PC-9 (cell line): ENCODE measurements at regions not wholly inside any gene's neighbourhood (a gene's known extent, or its start where the extent isn't known, plus 50 kb on each side); places are given as distances from the start of the nearest gene placed in this dataset.

ENCODE experiments used
- BruUV-seq: library from RNA; stranded (reverse); fragments of 400-500 nt; replicated peaks from 2 replicates; lab custom pipeline; 2021; lab: Mats Ljungman, UMichigan
- CTCF ChIA-PET: fragments of 300-600 bp; sonication (Branson Sonifier 250); formaldehyde crosslinking; loops from one replicate; lab custom pipeline; 2022; ENCODE audit warnings: antibody characterized with exemption; lab: Charles Lee
- POLR2A ChIA-PET: fragments of 300-600 bp; sonication (Branson Sonifier 250); formaldehyde crosslinking; loops from one replicate; lab custom pipeline; 2022; ENCODE audit warnings: antibody characterized with exemption; ENCODE audit not compliant: unreplicated experiment; lab: Charles Lee
- DNase-seq, 2 experiments: peaks; one replicate each; pipeline versions ENCODE4 v3.0.0 to v3.0.0-alpha.2; 2015 to 2022; ENCODE audit warnings: mixed read lengths in 1 of 2
- H2AFZ ChIP-seq: fragments of 200-600 bp; sonication (generic); 2 replicates; pipeline ENCODE4 v1.8.1; 2017; ENCODE audit warnings: antibody characterized with exemption
- H3F3A ChIP-seq: fragments of 200-600 bp; sonication (generic); 2 replicates; pipeline ENCODE4 v1.8.1; 2017; ENCODE audit warnings: antibody characterized with exemption, mild to moderate bottlenecking, low read depth; ENCODE audit not compliant: insufficient read depth
- H3K27ac ChIP-seq: fragments of 200-600 bp; sonication (generic); 2 replicates; pipeline ENCODE4 v1.6.1; 2016; ENCODE audit warnings: mixed run types
- H3K27me3 ChIP-seq: fragments of 200-600 bp; sonication (generic); 2 replicates; pipeline ENCODE4 v1.6.1; 2016; ENCODE audit warnings: low read depth, mixed run types; ENCODE audit not compliant: insufficient read depth
- H3K36me3 ChIP-seq: fragments of 200-600 bp; sonication (generic); 2 replicates; pipeline ENCODE4 v1.6.1; 2016; ENCODE audit warnings: low read depth, mixed run types
- H3K4me1 ChIP-seq: fragments of 200-600 bp; sonication (generic); replicated peaks from 2 replicates; pipeline ENCODE4 v1.6.1; 2016; ENCODE audit warnings: mixed run types; ENCODE audit not compliant: insufficient read depth
- H3K4me2 ChIP-seq: fragments of 200-600 bp; sonication (generic); 2 replicates; pipeline ENCODE4 v1.6.1; 2017; ENCODE audit warnings: mixed run types
- H3K4me3 ChIP-seq: fragments of 200-600 bp; sonication (generic); 2 replicates; pipeline ENCODE4 v1.6.1; 2016; ENCODE audit warnings: mixed run types
- H3K79me2 ChIP-seq: fragments of 200-600 bp; sonication (generic); 2 replicates; pipeline ENCODE4 v1.6.1; 2017; ENCODE audit warnings: low read depth, mixed run types
- H3K9me2 ChIP-seq: fragments of 200-600 bp; sonication (generic); 2 replicates; pipeline ENCODE4 v1.8.1; 2017; ENCODE audit warnings: mild to moderate bottlenecking; ENCODE audit not compliant: insufficient read depth
- H3K9me3 ChIP-seq: fragments of 200-600 bp; sonication (generic); 2 replicates; pipeline ENCODE4 v1.8.1; 2016; ENCODE audit warnings: low read depth; ENCODE audit not compliant: insufficient read depth
- H4K20me1 ChIP-seq: fragments of 200-600 bp; sonication (generic); 2 replicates; pipeline ENCODE4 v1.8.1; 2017; ENCODE audit not compliant: insufficient read depth
- CTCF ChIP-seq: fragments of 200-600 bp; sonication (generic); conservative IDR thresholded peaks from 2 replicates; pipeline ENCODE4 v1.6.1; 2017; ENCODE audit warnings: mixed run types, antibody characterized with exemption, mild to moderate bottlenecking, moderate library complexity
- EZH2 ChIP-seq: fragments of 200-600 bp; sonication (generic); IDR thresholded peaks from 2 replicates; pipeline ENCODE4 v1.8.0; 2017; ENCODE audit warnings: antibody characterized with exemption, low read depth
- intact Hi-C: fragments of 100-400 bp; cut with micrococcal nuclease; formaldehyde crosslinking; loops from one replicate; pipeline ENCODE4 v1.10.0; 2022; ENCODE audit not compliant: unreplicated experiment

DNA sequence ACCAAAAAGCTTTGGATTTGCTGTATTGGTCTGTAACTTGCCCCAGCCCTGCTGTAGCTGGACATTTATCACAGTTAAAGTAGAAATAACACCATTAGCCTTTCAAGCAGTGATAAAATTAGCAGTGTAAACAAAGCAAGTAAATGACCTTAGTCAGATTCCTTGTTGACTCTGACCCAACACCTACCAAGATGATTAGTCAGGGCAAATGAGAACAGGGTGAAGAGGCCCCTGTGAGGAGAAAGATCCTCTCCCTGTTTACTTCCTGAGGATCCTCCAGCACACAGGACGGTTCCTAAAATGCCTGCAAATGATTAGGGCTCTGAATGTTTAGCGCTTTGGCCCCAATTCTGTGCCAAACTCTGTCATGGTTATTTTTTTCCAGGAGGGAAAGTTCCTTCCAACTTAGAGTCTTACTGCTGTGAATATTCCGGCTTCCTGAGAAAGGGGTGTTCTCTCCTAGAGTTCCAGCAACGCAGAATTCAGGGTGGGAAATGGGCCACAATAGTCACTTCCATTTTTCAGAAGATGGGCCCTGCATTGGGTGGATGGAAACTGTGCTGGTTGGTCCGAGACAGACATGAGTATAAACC, 259.0 kb upstream of the MYOCD start:
- no peaks in the 10 kb centered on the region for H3K4me1 ChIP-seq

DNA sequence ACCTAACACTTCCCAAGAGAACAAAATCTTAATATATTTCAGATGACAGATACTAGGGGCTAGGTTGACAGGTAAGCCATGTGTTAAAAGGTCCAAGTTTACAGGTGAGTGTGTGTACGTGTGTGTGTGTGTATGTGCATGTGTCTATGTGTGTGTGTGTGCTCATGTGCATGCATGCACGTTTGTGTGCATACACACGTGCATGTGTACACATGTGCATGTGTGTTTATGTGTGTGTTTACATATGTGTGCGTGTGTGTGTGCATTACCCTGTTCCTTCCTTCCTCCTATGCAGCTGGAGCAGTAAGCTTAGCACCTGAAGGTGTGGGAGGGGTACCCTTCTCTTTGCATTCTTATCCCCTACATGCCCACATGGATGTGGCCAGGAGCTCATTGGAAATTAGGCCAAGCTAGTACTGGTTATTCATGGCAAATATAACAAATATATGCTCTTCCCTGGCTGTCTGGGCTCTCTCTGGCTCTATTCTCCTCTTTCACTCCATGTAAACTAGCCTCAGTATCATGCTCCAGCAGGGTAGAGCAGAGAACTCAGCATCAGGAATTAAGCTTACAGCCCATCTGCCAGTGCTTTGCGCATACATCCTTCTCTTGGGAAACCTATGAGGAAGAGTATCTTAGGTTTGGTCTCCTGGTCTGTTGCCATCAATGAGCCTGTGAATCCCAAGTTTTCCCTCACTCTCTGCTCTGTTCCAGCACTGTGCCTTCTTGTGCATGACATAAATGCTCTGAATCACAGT, 258.0 kb upstream of the MYOCD start:
- Histone ChIP-seq H3K4me3 (no peak overlapping the region), H3K4me1 (no peaks in the 10 kb centered on the region), H4K20me1 (no peaks in the 10 kb centered on the region), H3K27ac (no peak overlapping the region), H3K9me2 (no peaks in the 10 kb centered on the region), H2AFZ (no peak overlapping the region), H3K36me3 (no peaks in the 10 kb centered on the region), H3K27me3 (peaks cover 8% of the 10 kb centered on the region), H3K9me3 (no peaks in the 10 kb centered on the region), H3K79me2 (no peaks in the 10 kb centered on the region), H3F3A (no peaks in the 10 kb centered on the region), H3K4me2 (no peak overlapping the region)
- ChIA-PET CTCF (no interaction called here), POLR2A (no interaction called here)
- intact Hi-C loops: no loop called here
- BruUV-seq: no TSS peak
- no peak for DNase-seq
- TF ChIP-seq EZH2 (no peak), CTCF (no peak)

More for the DNA sequence above, 259.0 kb upstream of the MYOCD start:
- POLR2A ChIA-PET: no interaction called here
- no TSS peak for BruUV-seq
- no peak for TF ChIP-seq EZH2
- no peak for TF ChIP-seq CTCF
- no peak overlapping the region for H2AFZ ChIP-seq
- H3F3A ChIP-seq: no peaks in the 10 kb centered on the region
- H3K79me2 ChIP-seq: no peaks in the 10 kb centered on the region
- CTCF ChIA-PET: no interaction called here
- H3K36me3 ChIP-seq: no peaks in the 10 kb centered on the region
- H3K4me3 ChIP-seq: no peak overlapping the region
- H3K27ac ChIP-seq: no peak overlapping the region
- no peak for DNase-seq
- H3K9me2 ChIP-seq: no peaks in the 10 kb centered on the region
- intact Hi-C loops: no loop called here
- H3K4me2 ChIP-seq: no peak overlapping the region
- peaks cover 7% of the 10 kb centered on the region for H3K27me3 ChIP-seq
- H4K20me1 ChIP-seq: no peaks in the 10 kb centered on the region
- no peaks in the 10 kb centered on the region for H3K9me3 ChIP-seq

DNA sequence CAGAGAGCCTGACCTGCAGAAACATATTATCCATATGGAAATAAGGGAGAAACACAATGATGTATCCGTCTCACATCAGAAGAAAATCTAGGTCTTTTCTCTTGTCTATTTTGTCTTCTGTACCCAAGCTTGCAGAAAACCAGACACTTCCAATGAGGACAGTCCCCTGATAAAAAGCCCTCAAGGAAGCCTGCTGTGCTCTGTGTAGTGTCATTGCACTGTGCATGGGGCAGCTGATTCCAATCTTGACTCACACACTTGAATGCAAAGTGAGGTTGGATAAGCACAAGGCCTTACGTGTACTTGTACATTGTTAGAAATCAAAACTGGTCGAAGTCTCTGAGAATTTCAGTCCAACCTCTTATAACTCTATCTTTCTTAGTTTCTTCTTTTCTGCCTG, 256.6 kb upstream of the MYOCD start:
- CTCF ChIA-PET: no interaction called here
- Histone ChIP-seq H2AFZ (no peak overlapping the region), H3K36me3 (no peaks in the 10 kb centered on the region), H4K20me1 (no peaks in the 10 kb centered on the region), H3K4me2 (no peak overlapping the region), H3K79me2 (no peaks in the 10 kb centered on the region), H3K9me3 (no peaks in the 10 kb centered on the region), H3K9me2 (no peaks in the 10 kb centered on the region), H3K4me3 (no peak overlapping the region), H3F3A (no peaks in the 10 kb centered on the region), H3K27me3 (peaks cover 8% of the 10 kb centered on the region), H3K4me1 (no peaks in the 10 kb centered on the region), H3K27ac (no peak overlapping the region)
- no peak for DNase-seq
- POLR2A ChIA-PET: no interaction called here
- no TSS peak for BruUV-seq
- TF ChIP-seq EZH2 (no peak), CTCF (no peak)
- intact Hi-C loops: no loop called here
